ENCODE measurements at regions not wholly inside any gene's neighbourhood (a gene's known extent, or its start where the extent isn't known, plus 50 kb on each side); places are given as distances from the start of the nearest gene placed in this dataset.

DNA sequence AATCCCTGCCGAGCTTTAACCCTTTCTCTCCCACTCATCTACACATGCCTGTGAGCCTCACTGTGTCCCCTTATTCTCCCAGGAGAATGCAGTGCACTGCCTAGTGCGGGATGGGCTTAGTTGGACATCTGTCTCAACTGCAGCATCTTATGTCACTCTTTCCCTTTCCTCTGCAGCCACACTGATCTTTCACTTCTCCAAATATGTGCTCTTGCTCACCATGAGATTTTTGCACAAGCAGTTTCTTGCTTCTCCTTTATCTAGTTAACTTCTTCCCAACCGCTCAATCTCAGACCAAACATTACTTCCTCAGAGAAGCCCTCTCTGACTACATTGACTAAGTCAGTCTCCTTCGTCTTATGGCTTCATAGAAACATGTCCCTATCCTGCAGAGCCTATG lies 292.3 kb downstream of the KBTBD8 start:
- Histone ChIP-seq H3K27ac (ENCODE audit: low read depth, low read length, poor library complexity, severe bottlenecking) (no peak overlapping the region), H3K36me3 (ENCODE audit: insufficient read depth, low read length) (no peaks in the 10 kb centered on the region), H3K79me2 (ENCODE audit: insufficient read depth, low read depth, low read length) (no peaks in the 10 kb centered on the region), H2AFZ (ENCODE audit: low read length) (no peak overlapping the region), H4K20me1 (ENCODE audit: insufficient read depth, low read length) (no peaks in the 10 kb centered on the region), H3K9me3 (ENCODE audit: low read length) (no peaks in the 10 kb centered on the region), H3K4me1 (ENCODE audit: insufficient read depth, low read length, poor library complexity, severe bottlenecking) (no peaks in the 10 kb centered on the region), H3K4me2 (ENCODE audit: low read length) (no peak overlapping the region), H3K4me3 (ENCODE audit: low read depth, low read length, poor library complexity, severe bottlenecking) (no peak overlapping the region), H3K9me2 (ENCODE audit: insufficient read depth, low read length) (no peaks in the 10 kb centered on the region)
- intact Hi-C loops (cut with micrococcal nuclease; ENCODE audit: unreplicated experiment), result no loop called here
- ChIA-PET CTCF (ENCODE audit: unreplicated experiment) (no interaction called here), POLR2A (no interaction called here)
- no peak for DNase-seq (ENCODE audit: low spot score)
- BruUV-seq (replicated peaks), result no TSS peak
- TF ChIP-seq CTCF (conservative IDR thresholded peaks at IDR 0.05; ENCODE audit: low read length), result no peak
- no peak for TF ChIP-seq EZH2phosphoT487 (IDR thresholded peaks at IDR 0.05; ENCODE audit: borderline replicate concordance, low read depth, low read length)

DNA sequence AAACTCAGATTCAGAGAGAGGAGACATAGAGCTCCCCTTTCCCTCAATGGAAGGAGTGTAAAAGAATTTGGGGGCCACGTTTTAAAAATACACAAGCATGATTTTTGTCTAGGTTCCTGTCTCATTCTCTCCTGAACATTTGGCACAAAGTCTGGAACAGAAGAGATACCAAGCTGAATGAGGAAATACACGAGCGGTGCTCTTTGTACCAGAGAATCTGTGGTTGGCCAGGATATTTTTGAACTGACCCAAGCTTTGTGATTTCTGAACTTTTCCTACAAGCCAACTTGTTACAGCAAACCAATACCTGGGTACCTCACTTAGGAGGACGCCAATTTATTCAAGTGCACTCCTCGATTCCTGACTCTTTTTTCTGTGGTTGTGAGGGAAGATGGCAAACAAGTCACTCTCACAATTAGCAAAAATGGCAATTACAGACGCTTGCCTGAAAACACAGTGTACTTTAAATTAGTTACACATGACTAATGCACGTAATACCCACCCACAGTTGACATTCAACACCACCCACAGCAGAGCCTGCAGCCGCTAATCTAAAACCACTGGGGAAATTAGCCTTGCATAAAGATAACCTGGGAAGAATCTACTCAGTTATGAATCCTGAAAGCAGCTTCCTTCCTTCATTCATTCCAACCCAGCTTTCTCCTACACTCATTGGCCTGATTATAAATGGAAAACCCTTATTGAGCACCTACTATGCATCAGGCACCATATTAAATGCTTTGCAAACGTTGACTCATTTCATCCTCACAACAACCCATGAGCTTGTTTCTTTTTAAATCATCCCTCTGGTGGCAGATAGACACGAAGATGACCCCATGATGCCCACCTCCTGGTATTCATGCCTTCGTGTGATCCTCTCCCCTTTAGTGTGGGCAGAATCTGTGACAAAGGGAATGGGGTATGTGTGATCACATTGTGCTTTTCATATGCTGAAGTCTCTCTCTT lies 293.5 kb downstream of the KBTBD8 start:
- CTCF ChIA-PET (ENCODE audit: unreplicated experiment), result no interaction called here
- Histone ChIP-seq H3K4me1 (ENCODE audit: insufficient read depth, low read length, poor library complexity, severe bottlenecking) (no peaks in the 10 kb centered on the region), H3K9me3 (ENCODE audit: low read length) (no peaks in the 10 kb centered on the region), H3K79me2 (ENCODE audit: insufficient read depth, low read depth, low read length) (no peaks in the 10 kb centered on the region), H2AFZ (ENCODE audit: low read length) (no peak overlapping the region), H3K9me2 (ENCODE audit: insufficient read depth, low read length) (no peaks in the 10 kb centered on the region), H4K20me1 (ENCODE audit: insufficient read depth, low read length) (no peaks in the 10 kb centered on the region), H3K27ac (ENCODE audit: low read depth, low read length, poor library complexity, severe bottlenecking) (no peak overlapping the region), H3K36me3 (ENCODE audit: insufficient read depth, low read length) (no peaks in the 10 kb centered on the region), H3K4me2 (ENCODE audit: low read length) (no peak overlapping the region), H3K4me3 (ENCODE audit: low read depth, low read length, poor library complexity, severe bottlenecking) (no peak overlapping the region)
- TF ChIP-seq CTCF (conservative IDR thresholded peaks at IDR 0.05; ENCODE audit: low read length), result no peak
- TF ChIP-seq EZH2phosphoT487 (IDR thresholded peaks at IDR 0.05; ENCODE audit: borderline replicate concordance, low read depth, low read length), result no peak
- no peak for DNase-seq (ENCODE audit: low spot score)
- no TSS peak for BruUV-seq (replicated peaks)
- intact Hi-C loops (cut with micrococcal nuclease; ENCODE audit: unreplicated experiment), result no loop called here
- POLR2A ChIA-PET, result interaction anchor here (0.7 to 1.8 kb wide), 2 partner anchors 8 to 16 kb away, joined by 3 to 8 read pairs; no protein-coding TSS in a partner anchor
